HK-2 (cell line): ENCODE measurements at regions not wholly inside any gene's neighbourhood (a gene's known extent, or its start where the extent isn't known, plus 50 kb on each side); places are given as distances from the start of the nearest gene placed in this dataset.
"Not testable (repeated sequence)": the region's sequence is repeated elsewhere in the genome, so short reads cannot be mapped to it uniquely, and the experiment has no call there.

Experiments
- DNase-seq: peaks from one replicate; pipeline ENCODE4 v3.0.0-alpha.2; 2018; ENCODE audit not compliant: unreplicated experiment

DNA sequence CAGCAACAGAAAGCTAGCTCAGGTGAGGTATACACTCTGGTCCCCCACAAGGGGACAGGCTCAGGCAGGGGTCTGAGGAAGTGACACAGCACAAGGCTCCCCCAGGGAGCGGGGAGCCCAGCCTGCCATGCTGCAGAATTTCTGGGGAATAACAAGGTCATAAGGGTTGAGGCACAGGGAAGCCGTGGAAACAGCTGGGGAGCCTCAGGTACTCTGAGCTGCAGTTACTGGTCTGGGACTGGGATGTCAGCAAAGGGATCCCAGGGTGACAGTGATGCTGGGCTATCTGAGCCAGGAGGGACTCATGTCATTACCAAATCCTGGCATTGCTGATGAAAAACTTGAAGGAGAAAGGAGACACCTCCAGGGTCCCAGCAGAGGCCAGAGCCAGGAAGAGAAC, 64.4 kb upstream of the NANOS1 start:
- DNase-seq: no peak

DNA sequence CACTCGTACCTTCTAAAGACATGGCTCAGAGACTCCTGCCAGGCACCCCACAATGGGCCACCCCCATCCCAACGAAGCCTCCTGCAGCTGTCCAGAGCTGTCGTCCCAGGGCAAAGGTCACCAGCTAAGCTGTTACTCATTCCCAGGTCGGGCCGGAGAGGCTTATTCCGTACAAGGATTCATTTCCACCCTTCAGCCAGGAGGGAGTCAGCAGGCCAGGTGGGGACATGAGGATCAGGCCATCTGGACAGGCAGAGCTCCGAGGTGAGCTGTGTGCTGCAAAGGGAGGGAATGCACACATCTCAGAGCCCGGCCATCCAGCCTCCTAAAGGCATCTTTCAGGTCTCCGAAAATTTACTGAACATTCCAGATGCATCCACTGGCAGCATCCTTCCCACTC, 63.9 kb upstream of the NANOS1 start:
- no peak for DNase-seq

DNA sequence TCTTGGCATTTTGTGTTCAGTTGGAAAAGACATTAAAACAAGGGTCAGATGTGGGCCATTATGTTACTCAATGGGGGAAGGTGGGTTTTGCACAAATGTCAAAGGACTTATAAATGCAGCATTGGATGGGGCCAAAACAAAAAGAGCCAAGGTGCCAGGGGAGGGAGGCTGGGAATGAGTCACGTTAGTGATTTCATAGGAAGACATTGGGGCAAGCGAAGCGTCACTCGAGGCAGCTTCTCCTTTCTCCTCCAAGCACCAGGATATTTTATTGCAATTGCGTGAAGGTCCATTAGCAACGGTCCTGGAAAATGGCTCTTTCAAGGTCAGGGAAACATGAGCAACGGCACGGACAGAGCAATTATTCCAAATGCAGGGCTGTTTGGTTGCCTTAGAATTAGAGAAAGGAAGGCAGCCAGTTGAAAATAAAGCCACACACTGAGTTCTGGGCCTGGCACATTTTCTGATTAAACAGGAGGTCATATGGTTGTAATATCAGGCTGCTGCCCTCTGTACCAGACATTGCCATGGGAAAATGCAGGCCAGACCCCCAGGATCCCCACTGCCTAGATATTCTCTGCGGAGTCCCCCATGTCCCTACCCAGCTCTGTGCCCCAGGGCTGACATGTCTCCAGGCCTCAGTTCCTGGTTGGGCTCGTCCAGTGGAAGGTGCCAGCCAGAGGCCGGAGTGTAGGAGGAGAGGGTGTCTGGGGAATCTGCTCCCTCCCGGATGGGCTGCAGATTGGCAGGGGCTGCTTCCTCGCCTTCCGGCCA, 63.3 kb upstream of the NANOS1 start:
- no peak for DNase-seq

- DNase-seq: no peak
These were observed 62.7 kb upstream of the NANOS1 start for GRCh38 chr10:118966850-118967125.

- DNase-seq: no peak
These were observed 62.4 kb upstream of the NANOS1 start for GRCh38 chr10:118967160-118967559.

GRCh38 chr10:118968060-118968459, 61.5 kb upstream of the NANOS1 start:
- no peak for DNase-seq

- no peak for DNase-seq
These were observed 61.0 kb upstream of the NANOS1 start for GRCh38 chr10:118968482-118968881.

DNA sequence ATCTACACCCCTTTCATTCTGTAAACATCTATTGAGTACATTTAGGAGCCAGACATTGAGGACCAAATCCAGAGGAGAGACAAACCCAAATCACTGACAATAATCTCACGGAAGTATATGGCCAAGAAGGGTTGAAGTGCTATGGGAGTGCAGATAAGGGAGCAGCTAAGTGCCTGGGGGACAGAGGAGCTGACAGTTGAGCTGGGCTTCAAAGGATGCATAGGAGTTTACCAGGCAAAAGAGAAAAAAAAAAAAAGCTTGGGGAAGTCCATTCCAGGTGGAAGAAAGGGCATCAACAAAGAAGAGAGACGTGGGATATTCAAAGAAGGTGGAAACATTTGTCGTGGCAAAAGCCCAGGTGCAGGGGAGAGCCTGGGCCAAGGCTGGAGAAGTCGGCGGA, 60.5 kb upstream of the NANOS1 start:
- no peak for DNase-seq

DNA sequence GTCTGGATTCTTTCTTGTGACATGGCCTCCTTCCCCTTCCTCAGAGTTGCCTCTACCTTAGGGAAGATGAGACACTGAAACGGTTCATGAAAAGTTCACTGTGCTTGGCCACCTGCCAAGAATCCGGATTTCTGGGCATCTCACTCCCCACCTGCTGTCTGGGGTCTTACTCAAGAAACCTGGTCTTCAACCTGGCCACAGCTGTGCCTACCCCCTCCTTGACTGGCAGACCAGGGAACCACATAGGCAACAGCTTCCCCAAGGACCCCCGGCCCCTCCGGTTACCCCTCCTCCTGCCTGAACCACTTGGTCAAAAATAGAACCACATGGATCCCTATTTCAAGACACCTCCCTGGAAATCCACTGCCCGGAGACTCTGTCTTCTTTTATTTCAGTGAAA, 58.7 kb upstream of the NANOS1 start:
- DNase-seq: no peak

DNA sequence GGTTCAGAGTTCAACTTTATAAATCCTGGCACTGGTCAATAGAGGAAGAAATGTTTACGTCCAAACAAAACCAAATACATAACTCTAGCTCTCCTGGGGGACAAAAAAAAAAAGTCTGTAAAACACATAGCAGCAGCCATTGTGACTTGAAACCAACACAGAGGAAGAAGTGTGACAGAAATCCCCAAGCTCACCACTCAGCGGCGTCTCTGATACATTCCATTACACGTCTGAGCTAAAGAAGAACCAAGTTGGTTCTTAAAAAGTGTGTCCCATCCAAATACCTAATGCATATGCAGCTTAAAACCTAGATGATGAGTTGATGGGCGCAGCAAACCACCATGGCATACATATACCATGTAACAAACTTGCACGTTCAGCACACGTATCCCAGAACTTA, 58.3 kb upstream of the NANOS1 start:
- DNase-seq: no peak

DNA sequence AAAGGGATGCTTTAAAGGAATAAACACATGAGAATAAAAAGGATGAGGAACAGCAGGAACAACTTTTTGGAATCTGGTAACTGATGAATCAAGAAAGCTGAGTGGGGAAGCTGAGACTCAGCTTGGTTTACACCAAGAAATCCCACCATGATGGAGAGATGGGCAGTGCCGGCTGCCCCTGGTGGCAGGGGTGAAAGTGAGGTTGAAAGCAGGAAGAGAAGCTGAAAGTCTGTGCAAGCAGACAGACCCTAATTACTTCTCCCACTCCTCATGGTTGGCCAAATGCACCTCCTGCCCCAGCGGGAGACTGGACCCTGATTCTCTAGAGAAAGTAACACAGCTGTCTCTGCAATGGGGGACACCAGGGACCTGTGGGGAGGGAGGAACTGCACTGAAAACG, 57.6 kb upstream of the NANOS1 start:
- no peak for DNase-seq

GRCh38 chr10:118973744-118974143, 55.8 kb upstream of the NANOS1 start:
- no peak for DNase-seq

DNA sequence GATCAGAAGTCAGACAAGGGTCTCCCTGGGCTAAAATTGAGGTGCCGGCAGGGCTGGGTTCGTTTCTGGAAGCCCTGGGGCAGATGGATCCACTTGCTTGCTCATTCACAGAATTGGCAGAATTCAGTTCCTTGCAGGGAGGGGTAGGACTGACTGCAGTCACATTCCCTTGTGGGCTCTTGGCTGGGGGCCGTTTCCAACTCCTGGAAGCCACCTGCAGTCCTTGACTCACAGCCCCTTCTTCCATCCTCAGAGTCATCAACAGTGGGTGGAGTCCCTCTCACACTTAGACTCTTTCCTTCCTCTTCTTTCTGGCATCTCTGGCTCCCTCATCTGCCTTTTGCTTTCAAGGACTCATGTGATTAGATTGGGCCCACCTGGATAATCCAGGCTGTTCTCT, 54.6 kb upstream of the NANOS1 start:
- DNase-seq: no peak

- not testable (repeated sequence) for DNase-seq
These were observed 53.3 kb upstream of the NANOS1 start for GRCh38 chr10:118976219-118976618.

GRCh38 chr10:118977022-118977599, 52.4 kb upstream of the NANOS1 start:
- no peak for DNase-seq

GRCh38 chr10:118977835-118978234, 51.7 kb upstream of the NANOS1 start:
- no peak for DNase-seq

DNA sequence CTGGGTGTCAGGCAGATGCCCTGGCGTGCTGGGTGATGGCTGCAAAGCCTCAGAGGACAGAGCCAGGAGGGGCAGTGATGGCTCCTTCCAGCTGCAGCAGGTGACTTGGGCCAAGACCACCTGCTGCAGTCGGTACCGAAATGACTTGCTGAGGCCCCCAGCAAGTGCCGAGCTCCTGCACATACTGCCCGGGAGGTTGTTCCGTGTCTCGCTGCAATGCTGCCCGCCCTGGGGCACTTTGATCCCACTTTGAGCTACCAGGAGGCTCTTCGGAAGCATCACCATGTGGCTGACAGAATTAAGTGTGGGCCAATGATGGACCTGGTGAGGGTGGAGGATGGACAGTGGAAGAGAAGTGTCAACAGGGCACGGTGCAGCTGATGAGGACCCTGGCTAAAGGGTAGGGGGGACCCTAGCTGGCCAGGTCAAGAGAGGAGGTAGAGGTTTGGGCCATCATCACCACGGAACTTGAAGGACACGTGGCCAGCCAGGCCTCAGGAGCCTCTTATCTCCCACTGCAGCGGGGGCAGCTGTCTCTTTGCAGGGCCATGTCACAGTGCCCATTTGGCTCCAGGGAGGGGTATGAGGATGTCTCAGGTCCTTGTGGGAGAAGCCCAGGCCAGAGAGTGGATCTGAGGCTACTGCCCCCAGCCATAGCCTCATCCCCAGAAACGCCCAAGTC, 51.1 kb upstream of the NANOS1 start:
- no peak for DNase-seq

GRCh38 chr10:118978998-118979350, 50.5 kb upstream of the NANOS1 start:
- no peak for DNase-seq

- no peak for DNase-seq
These were observed 49.9 kb upstream of the NANOS1 start for GRCh38 chr10:118979661-118980060.
